Left renal pelvis (tissue), 4 donors: ENCODE measurements at regions not wholly inside any gene's neighbourhood (a gene's known extent, or its start where the extent isn't known, plus 50 kb on each side); places are given as distances from the start of the nearest gene placed in this dataset.

ENCODE experiments used
- DNase-seq, 4 donors: peaks; one replicate each; pipeline ENCODE4 v3.0.0-alpha.2; 2013; ENCODE audit warnings: low read depth in 4 of 4, low spot score in 3 of 4

DNA sequence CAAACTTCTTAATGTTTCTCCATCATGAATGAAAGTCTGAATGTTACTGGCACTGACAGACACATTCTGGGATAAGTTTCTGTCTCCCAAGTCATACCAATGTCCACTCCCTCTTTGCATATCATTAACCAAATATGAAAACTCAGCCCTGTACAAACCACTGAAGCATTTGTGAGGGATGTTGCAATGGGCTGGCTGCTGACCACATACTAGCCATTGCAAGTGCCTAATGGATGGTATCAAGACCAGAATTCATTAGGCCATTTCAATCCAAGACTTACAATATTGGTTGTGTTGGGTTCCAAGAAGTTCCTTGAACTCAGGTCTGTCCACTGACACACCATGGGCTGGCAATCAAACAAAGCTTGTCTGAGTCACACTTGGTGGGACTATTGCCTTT is 73.8 kb downstream of the CBLN2 start:
- no peak for DNase-seq

DNA sequence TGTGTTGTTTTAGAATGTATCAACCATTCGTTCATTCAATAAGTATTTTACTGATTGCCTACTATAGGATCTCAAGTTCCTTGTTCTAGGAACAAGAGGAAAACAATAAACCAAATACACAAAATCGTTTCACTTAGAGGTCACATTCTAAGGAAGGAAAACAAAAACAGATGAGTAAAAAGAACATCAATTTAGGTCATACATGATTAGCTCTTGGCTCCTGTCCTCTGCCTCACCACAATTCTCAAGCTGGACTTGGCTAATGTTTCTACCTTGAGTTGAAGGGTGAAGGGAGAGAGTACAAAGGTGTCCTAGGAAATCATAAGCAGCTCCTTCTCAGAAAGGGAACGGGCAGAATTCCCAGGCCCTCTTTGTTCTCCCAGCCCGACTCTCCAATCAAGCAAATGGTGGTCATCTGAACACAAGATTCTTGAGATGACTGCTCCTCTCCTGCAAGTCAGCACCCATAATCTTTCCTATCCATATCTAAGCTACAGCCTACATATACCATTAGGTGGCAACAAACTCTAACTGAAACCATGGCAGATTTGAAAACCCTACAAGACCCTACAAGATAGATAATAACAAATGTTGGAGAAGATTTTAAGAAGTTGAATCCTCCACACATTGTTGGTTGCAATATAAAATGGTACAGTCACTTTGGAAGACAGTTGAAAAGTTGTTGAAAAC is 76.0 kb downstream of the CBLN2 start:
- DNase-seq, result no peak

DNA sequence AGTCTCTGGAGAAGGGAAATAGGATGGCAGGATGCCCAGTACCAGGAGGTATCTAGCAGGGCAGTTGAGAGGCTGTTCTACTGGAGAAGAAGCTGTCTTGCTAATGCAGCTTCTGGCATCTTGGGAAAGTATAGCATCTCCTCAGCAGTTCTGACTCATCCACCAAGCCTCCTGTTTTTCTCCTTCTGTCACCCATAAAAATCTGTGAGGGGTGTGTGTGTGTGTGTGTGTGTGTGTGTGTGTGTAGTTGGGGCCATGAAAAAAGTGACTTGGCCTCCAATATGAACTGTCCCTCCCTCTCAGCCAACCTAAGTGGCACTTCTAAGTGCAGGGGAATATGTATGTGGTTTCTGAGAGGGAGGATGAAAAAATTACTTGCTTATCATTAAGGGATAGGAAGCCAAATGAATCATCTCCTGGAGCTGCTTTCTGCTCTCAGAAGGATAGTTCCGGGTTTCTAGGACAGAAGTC is 83.9 kb downstream of the CBLN2 start:
- no peak for DNase-seq

DNA sequence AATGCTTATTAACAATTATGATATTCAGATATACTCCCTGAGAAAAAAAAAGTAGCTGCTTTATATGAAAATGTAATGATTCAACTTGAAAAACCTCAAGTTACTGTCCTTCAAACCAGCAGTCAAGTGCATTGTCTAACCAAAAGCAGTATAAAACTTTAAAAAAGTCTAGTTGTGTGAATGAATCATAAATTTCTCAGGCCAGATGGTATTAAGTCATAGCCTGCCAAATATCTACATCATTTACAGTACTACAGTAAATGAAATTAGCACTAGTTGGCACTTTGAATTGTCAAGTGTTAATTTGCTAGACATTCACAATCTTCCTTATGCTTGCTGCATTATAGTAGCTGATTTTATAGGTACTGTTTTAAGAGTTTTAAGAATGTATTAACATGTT is 85.9 kb downstream of the CBLN2 start:
- DNase-seq, result no peak

DNA sequence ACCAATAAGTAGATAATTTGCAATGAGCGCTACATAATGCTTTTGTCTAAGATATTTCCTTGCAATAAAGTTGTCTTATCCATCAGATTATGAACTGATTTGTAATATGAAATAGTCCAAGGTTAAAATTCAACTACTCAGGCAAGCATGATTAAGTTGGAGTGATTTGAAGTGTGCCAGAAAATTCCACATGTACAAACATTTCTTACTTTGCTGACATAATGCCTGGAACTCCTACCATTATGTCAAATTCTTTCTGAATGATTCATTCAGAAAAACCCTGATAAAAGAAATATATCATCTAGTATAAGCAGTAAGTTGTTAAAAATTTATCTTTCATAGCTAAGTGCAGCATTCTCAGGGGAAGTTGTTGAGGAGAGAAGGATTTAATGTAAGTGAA is 87.3 kb downstream of the CBLN2 start:
- no peak for DNase-seq

DNA sequence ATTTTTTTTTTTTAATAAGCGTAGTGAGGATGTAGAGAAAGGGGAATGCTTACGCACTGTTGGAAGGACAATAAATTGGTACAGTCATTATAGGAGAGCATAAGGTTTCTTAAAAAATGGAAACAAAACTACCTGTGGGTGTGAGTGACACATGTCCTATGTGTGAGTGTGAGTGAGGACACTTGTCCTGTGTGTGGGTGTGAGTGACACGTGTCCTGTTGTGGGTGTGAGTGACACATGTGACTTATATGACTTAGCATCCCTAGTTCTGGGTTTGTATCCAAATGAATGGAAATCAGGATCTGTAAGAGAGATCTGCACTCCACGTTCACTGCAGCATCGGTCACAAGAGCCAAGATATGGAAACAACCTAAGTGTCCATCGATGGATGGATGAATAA is 91.8 kb downstream of the CBLN2 start:
- DNase-seq, result no peak

DNA sequence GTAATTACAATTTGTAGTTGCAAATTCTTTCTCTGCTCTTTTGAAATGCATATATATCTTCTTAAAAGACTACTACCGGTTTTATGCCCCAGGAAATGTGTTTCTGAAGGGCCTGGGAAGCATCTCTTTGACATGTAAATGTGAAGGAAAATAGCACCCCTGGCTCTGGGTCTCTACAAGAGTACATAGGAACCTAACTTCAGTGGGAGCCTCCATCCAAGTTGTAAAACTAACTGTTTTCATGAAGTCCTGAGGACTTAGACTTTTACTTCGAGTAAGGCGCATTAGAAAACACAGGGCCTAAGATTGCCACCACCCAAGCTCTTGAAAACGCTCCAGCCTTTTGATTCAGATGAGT is 99.4 kb downstream of the CBLN2 start:
- DNase-seq, result no peak

DNA sequence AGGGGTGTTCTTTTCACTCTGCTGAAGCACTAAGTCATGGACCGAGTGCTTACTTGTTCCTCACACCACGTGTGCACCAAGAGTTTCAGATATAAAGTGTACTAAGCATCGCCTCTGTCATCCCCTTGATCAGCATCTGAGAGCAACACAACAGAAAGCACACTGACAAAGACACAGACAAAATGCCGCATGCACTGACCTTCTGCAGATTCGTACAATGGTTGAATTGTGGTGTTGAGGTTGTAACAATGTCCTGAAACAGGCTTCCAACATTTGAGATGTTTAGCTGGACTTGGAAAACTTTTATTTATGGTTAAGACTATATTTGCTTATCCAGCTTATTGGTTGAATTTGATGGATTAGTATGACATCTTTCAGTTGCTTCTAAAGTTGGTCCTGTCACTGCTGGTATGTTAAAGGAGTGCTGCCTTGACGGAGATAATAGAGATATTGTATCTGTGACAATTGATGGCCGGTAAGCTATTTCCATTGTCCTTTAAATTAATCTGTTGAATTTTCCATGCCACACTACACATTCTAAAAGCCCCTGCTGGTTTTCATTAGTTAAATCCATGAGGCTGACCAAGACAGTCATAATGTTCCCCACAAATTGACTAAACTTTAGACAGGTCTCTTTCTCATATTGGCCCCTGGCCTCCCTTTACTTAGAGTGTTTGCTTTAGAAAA is 99.9 kb downstream of the CBLN2 start:
- no peak for DNase-seq

DNA sequence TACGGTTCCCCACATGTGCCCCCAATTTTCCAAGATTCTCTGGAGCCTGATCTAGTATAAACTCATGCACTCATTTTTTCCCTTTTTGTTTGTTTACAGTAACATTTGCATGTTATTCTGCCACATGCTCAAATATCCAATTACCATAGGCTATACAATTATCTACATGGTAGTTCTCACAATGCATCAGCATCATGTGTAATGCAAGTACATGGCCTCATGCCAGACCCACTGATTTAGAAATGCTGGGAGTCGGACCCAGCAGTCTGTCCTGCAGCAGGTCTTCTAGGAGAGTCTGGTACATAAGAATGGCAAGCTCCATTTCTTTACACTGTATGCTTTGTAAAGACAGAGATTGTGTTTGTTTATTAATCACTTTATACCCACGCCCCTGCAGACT is 107.7 kb downstream of the CBLN2 start:
- no peak for DNase-seq

DNA sequence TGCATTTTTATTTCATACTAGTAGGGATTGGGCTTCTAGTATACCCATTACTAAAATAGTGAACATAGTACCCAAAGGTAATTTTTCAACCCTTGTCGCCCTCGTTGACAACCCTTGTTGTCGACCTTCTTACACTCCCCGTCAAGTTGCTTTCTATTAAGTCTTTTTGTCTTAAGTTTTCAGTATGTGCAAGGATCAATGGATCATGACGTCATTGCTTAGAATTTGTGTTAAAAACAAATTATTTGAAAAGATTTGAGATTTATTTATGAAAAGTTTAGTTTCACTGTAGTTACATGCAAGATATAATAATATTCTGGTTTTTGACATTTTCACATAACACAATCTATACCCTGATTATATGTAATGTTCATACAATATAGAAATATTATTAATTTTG is 110.4 kb downstream of the CBLN2 start:
- DNase-seq, result no peak

DNA sequence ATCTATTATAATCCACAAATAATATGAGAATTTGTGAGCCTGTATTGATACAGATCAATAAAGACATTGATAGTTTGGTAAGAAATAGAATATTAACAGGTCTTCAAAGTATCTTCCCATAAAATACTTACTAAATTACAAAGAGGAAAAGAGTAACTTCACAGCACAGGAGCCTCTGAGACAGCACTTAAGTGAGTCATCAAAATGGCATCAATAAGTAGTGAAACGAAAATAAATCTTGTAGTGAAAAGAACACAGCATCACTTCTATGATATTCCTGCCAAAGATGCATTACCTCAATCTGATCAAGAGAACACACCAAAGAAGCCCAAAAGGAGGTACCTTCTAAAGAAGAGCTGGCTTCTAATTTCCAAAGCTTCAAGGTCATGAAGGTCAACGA is 116.4 kb downstream of the CBLN2 start:
- no peak for DNase-seq

DNA sequence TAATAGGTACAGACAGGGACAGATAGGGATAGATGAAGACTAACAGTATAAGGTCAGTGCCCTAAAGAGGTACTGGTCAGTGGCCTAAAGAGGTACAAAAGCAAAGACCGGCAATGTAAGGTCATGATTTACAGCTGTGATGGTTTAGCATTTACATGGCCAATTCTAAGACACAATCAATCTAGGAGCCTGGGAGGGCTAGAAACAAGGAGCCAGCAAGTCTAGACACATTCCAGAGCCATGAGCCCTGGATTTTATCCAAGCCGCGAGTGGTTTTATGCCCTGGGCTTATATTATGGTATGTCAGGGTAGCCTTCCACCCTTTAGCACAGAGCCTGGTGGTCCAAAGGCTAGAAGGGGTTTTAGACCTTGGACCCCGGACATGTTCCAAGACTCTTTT is 124.2 kb downstream of the CBLN2 start:
- DNase-seq, result no peak

DNA sequence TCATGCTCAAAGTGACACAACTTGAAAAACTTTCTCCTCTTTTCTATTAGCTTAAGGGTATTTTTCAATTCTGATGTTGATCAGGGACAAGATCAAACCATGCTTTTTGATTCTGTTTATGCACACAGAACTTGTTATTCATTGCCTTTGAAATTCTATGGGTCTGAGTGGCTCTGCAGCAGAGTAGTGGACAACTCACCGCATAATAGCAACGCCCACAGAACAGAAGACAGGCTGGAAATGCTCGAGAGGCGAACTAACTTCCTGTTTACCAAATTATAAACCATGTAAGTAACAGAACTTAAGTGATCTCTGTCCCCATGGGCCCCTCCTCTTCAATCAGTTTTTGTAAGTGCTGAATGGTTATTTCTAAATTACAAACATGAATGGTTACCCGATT is 131.2 kb downstream of the CBLN2 start:
- no peak for DNase-seq

DNA sequence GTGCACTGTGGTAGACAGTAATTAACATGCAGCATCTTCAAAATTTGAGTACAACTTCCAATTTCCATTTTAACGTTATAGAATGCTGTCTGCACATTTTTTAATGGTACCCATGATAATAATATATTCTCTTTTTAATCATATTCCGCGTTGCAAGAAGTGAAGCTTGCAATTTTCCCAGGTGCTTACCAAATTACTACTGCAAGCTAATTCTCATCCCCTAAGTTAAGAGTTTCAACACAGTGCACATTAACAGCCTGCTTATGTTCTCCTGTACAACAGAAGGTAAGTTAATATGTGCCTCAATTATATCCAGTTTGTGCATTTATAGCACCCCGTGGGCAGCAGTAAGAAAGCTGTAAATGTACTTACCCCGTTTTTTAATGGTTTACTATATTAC is 132.9 kb downstream of the CBLN2 start:
- no peak for DNase-seq

DNA sequence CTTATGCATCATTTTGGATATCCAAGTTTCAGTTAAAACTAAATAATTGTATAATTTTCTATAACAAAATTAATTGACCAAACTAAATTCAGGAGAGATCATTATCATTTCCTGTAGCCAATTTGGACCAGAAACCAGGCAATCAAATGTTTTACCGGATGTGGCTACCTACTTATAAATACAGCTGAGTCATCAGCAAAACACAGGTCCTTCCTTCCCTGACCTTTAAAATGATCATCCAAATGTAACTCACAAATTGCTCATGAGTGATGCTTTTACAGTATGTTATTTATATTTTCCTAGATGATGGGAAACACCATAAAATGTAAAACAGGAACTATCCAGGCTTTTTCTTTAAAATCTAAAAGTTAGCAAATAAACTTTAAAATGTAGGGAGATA is 133.7 kb downstream of the CBLN2 start:
- no peak for DNase-seq

DNA sequence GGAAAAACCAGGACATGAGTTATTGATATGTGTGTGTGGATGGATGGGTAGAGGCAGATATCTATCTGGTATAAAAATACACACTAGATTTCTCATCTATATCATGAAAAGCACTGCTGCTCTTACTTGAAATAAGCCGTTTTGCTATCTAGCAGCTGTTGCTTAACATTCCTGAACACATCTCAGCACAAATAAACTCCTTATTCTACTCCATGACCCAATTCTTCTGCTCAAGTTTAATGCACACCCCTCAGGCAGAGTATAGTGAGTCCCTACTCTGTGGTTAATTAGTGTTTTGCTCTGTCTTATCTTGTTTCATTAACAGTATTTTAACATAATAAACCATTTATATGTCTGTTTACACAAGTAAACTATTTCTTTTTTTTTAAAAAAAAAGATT is 134.2 kb downstream of the CBLN2 start:
- DNase-seq, result no peak

DNA sequence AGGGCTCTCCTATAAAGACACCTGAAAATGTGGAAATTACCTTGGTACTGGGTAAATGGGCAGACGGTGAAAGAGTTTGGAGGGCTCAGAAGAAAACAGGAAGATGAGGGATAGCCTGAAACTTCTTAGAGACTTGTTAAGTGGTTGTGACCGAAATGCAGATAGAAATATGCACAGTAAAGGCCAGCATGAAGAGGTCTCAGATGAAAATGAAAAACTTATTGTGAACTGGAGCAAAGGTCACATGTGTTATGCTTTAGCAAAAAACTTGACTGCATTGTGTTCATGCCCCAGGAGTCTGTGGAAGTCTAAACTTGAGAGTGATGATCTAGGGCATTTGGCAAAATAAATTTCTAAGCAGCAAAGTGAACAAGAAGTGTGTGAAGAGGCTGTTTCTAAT is 137.1 kb downstream of the CBLN2 start:
- no peak for DNase-seq

DNA sequence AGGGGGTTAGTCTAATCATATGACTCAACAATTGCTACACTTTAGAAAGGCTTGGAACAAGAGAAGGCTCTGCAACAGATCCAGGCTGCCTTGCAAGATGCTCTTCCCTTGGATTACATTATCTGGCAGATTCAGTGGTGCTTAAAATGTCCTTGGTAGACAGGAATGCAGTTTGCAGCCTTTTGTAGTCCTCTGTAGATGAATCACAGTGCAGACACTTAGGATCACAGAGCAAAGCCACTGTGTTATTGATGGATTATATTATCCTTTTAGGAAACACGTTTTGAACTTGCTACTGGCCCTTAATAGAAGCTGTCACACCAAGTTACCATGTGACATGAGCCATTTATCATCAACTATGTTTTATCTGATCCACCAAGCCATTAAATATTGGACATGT is 152.2 kb downstream of the CBLN2 start:
- DNase-seq, result no peak

DNA sequence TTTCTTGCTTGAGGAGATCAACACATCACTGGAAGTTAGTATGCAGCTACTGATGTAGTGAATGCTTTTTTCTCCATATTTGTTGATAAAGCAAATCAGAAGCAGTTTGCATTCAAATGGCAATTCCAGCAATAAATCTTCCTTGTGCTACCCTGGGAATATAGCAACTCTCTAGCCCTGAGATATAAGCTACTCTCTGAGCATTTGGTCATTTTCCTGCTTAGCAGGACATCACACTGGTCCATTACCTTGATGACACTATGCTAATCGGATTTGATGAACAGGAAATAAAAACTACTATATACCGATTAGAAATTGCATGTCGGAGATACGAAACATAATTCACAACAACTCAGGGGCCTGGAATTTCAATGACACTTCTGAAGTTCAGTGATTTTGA is 152.7 kb downstream of the CBLN2 start:
- no peak for DNase-seq

DNA sequence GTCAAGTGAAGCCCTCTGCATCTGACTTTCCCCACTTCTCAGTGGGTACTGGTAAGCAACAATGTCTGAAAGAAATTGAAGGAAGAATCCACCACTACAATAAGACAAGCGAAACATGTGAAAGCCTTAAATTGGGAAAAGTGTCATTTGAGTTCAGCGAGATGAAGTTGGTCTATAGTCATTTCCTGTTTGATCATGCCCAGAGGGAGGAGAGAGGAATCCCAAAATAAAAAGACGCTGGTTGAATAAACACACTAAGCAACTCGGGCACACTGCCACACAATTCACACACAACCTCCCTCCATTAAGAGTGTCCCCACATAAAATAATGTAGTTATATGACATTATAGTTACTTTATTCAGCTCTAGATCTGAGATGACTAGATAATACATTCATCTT is 166.1 kb downstream of the CBLN2 start:
- no peak for DNase-seq

DNA sequence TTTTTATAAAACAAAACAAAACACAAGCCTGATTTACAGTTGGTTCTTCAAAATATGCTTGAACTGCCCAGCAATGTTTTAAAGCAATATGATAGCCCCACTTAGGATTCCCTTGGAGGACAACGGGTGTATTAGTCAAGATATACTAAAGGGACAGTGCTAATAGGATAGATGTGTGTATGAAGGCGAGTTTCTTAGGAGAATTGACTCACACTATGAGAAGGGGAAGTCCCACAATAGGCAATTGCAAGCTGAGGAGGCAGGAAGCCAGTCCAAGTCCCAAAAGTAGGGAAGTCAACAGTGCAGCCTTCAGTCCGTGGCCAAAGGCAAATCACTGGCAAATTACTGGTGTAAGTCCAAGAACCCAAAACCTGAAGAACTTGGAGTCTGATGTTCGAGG is 167.9 kb downstream of the CBLN2 start:
- no peak for DNase-seq

DNA sequence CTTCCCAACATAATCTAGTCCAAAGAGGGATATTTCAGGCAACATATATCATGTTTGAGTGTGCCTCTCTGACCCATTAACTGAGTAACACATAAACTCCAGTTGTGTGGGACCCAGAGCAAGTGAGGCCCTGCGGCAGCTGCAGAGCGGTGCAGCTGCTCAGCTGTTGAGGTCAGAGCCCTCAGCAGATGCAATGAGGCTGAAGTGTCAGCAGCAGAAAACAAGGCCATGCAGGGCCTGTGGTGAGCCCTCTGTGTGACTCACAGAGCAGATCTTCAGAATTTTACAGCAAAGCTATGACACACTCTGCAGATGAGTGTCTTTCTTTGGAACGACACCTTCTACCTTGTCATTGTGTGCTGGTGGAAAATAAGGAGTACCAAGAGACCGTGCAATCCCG is 168.5 kb downstream of the CBLN2 start:
- peak in 1 of 4 donors; percentile 2 for DNase-seq

DNA sequence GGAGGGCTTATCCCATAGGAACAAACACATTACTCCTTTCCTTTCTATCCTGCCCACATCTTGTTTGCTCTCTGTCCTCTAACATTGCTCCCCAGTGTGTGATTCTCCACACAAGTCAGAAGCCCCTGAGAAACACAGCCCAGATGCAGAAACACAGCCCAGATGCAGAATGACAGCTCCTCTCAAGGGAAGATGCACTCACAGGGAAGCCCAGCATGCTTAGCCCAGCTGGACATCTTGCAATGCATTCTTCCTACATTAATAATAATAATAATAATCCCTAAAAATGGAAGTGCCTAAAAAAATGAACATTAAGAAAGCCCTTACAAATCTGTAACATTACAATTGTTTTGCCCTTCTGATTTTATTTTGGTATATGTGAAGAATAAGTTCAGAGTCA is 172.1 kb downstream of the CBLN2 start:
- no peak for DNase-seq
